HCT116 (cell line): ENCODE measurements at regions not wholly inside any gene's neighbourhood (a gene's known extent, or its start where the extent isn't known, plus 50 kb on each side); places are given as distances from the start of the nearest gene placed in this dataset.

Experiments used
- EZH2phosphoT487 ChIP-seq: fragments of 200-600 bp; IDR thresholded peaks from 2 replicates; pipeline ENCODE4 v1.6.1; 2018; ENCODE audit warnings: antibody characterized with exemption, borderline replicate concordance
- RAD21 ChIP-seq: IDR thresholded peaks from 2 replicates; pipeline ENCODE4 v1.6.1; 2012; ENCODE audit warnings: low read depth, mild to moderate bottlenecking
- TF ChIP-seq, protein P1 (sequence below), 3 experiments: fragments of 200-600 bp in 1 of 3; sonication (generic) in 1 of 3; IDR thresholded peaks in 2 of 3; conservative IDR thresholded peaks in 1 of 3; 2 replicates each; pipeline ENCODE4 v1.5.1; 2012 to 2017; ENCODE audit warnings: low read depth in 2 of 3, low read length in 2 of 3, antibody characterized with exemption in 1 of 3, borderline replicate concordance in 1 of 3, control low read depth in 1 of 3, mild to moderate bottlenecking in 1 of 3, mixed read lengths in 1 of 3, mixed run types in 1 of 3, moderate library complexity in 1 of 3; ENCODE audit not compliant: insufficient read depth in 1 of 3

DNA sequence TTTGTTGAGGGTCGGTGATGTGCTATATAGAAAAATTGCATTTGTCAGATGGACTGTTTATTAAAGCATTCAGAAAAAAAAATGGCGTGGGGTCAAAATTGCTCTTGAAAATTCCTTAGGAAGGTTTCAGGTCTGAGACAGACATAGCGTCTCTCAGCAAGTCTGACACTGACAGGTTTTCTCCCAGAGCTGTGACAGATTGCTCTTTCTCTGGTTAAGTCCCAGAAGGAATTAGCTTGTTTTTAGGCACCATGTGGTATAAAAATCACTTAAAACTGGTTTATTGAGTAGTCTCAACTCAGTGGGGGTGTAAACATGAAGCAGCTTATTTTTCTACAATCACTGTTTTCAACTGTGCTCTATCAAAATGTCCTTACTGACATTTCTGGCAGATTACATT lies 1379.8 kb downstream of the MAT2B start:
- TF ChIP-seq, protein P1, sequence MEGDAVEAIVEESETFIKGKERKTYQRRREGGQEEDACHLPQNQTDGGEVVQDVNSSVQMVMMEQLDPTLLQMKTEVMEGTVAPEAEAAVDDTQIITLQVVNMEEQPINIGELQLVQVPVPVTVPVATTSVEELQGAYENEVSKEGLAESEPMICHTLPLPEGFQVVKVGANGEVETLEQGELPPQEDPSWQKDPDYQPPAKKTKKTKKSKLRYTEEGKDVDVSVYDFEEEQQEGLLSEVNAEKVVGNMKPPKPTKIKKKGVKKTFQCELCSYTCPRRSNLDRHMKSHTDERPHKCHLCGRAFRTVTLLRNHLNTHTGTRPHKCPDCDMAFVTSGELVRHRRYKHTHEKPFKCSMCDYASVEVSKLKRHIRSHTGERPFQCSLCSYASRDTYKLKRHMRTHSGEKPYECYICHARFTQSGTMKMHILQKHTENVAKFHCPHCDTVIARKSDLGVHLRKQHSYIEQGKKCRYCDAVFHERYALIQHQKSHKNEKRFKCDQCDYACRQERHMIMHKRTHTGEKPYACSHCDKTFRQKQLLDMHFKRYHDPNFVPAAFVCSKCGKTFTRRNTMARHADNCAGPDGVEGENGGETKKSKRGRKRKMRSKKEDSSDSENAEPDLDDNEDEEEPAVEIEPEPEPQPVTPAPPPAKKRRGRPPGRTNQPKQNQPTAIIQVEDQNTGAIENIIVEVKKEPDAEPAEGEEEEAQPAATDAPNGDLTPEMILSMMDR (IDR thresholded peaks at IDR 0.05 in 2 of 3, conservative IDR thresholded peaks at IDR 0.05 in 1 of 3; ENCODE audit: borderline replicate concordance in 1 of 3, insufficient read depth in 1 of 3, low read depth in 2 of 3, low read length in 2 of 3), result no peak
- TF ChIP-seq RAD21, result no peak
- TF ChIP-seq EZH2phosphoT487, result no peak
